GM21423 (cell line): ENCODE measurements at regions not wholly inside any gene's neighbourhood (a gene's known extent, or its start where the extent isn't known, plus 50 kb on each side); places are given as distances from the start of the nearest gene placed in this dataset.
"Not testable (repeated sequence)": the region's sequence is repeated elsewhere in the genome, so short reads cannot be mapped to it uniquely, and the experiment has no call there.

ENCODE experiments used
- ATAC-seq: cut with Tn5 transposase; IDR thresholded peaks from one replicate; pipeline ENCODE4 v1.9.1; 2021; ENCODE audit warnings: mild to moderate bottlenecking, moderate library complexity; ENCODE audit not compliant: unreplicated experiment

- no peak for ATAC-seq
Measured at GRCh38 chr20:58043236-58044140, 185.0 kb downstream of the ANKRD60 start.

GRCh38 chr20:58042591-58042990, 185.9 kb downstream of the ANKRD60 start:
- no peak for ATAC-seq

GRCh38 chr20:58040447-58041290, 187.8 kb downstream of the ANKRD60 start:
- ATAC-seq: no peak

- ATAC-seq: no peak
Measured at GRCh38 chr20:58039274-58040092, 189.0 kb downstream of the ANKRD60 start.

- ATAC-seq: no peak
Measured at GRCh38 chr20:58038123-58038654, 190.3 kb downstream of the ANKRD60 start.

GRCh38 chr20:58037631-58038030, 190.8 kb downstream of the ANKRD60 start:
- ATAC-seq: no peak

GRCh38 chr20:58033026-58033536, 195.4 kb downstream of the ANKRD60 start:
- no peak for ATAC-seq

GRCh38 chr20:58032599-58032998, 195.9 kb downstream of the ANKRD60 start:
- no peak for ATAC-seq

GRCh38 chr20:58031350-58031749, 197.1 kb downstream of the ANKRD60 start:
- not testable (repeated sequence) for ATAC-seq

GRCh38 chr20:58028123-58028522, 200.3 kb downstream of the ANKRD60 start:
- no peak for ATAC-seq

GRCh38 chr20:58026361-58026760, 202.1 kb downstream of the ANKRD60 start:
- no peak for ATAC-seq

- ATAC-seq: no peak
Measured at GRCh38 chr20:58025233-58025632, 203.2 kb downstream of the ANKRD60 start.

GRCh38 chr20:58024241-58024721, 204.2 kb downstream of the ANKRD60 start:
- ATAC-seq: no peak

- ATAC-seq: no peak
Measured at GRCh38 chr20:58023781-58024180, 204.7 kb downstream of the ANKRD60 start.

GRCh38 chr20:58023346-58023745, 205.1 kb downstream of the ANKRD60 start:
- ATAC-seq: no peak

GRCh38 chr20:58022711-58023110, 205.7 kb downstream of the ANKRD60 start:
- ATAC-seq: no peak

- no peak for ATAC-seq
Measured at GRCh38 chr20:58021481-58021880, 207.0 kb downstream of the ANKRD60 start.

- no peak for ATAC-seq
Measured at GRCh38 chr20:58020656-58021454, 207.6 kb downstream of the ANKRD60 start.

- no peak for ATAC-seq
Measured at GRCh38 chr20:58019850-58020625, 208.4 kb downstream of the ANKRD60 start.
